ENCODE measurements at regions not wholly inside any gene's neighbourhood (a gene's known extent, or its start where the extent isn't known, plus 50 kb on each side); places are given as distances from the start of the nearest gene placed in this dataset.

- DNase-seq, result peak; percentile 85
- Histone ChIP-seq H3K27ac (ENCODE audit: low read depth, low read length) (no peak overlapping the region), H3K4me1 (ENCODE audit: control insufficient read depth, insufficient read depth, low read length) (no peaks in the 10 kb centered on the region), H3K36me3 (ENCODE audit: control insufficient read depth, insufficient read depth, low read length) (no peaks in the 10 kb centered on the region), H3K27me3 (ENCODE audit: control insufficient read depth, insufficient read depth, low read length, poor library complexity, severe bottlenecking) (no peaks in the 10 kb centered on the region), H3K4me3 (ENCODE audit: low read length) (no peak overlapping the region), H3K9ac (ENCODE audit: extremely low read depth, low read length, poor library complexity, severe bottlenecking) (no peak overlapping the region), H3K9me3 (ENCODE audit: control insufficient read depth, low read length) (no peaks in the 10 kb centered on the region)
- Mint-ChIP-seq H3K9me3 (no peaks in the 10 kb centered on the region), H3K4me3 (no peak overlapping the region), H3K27me3 (ENCODE audit: insufficient read depth) (no peaks in the 10 kb centered on the region), H3K27ac (peak overlapping the region; percentile 26), H3K4me1 (peaks cover 34% of the 10 kb centered on the region), H3K36me3 (ENCODE audit: low read depth) (no peaks in the 10 kb centered on the region)
- TF ChIP-seq, protein P1, sequence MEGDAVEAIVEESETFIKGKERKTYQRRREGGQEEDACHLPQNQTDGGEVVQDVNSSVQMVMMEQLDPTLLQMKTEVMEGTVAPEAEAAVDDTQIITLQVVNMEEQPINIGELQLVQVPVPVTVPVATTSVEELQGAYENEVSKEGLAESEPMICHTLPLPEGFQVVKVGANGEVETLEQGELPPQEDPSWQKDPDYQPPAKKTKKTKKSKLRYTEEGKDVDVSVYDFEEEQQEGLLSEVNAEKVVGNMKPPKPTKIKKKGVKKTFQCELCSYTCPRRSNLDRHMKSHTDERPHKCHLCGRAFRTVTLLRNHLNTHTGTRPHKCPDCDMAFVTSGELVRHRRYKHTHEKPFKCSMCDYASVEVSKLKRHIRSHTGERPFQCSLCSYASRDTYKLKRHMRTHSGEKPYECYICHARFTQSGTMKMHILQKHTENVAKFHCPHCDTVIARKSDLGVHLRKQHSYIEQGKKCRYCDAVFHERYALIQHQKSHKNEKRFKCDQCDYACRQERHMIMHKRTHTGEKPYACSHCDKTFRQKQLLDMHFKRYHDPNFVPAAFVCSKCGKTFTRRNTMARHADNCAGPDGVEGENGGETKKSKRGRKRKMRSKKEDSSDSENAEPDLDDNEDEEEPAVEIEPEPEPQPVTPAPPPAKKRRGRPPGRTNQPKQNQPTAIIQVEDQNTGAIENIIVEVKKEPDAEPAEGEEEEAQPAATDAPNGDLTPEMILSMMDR (conservative IDR thresholded peaks at IDR 0.05), result no peak
- WGBS, 2 experiments (ENCODE audit: insufficient coverage in 1 of 2, insufficient read length in 1 of 2), result 49 to 50% methylated on average over 7 of the region's 7 CpGs
These were observed 203.0 kb downstream of the PLPP3 start for GRCh38 chr1:56376188-56376984.

- Mint-ChIP-seq H3K4me3 (no peak overlapping the region), H3K9me3 (no peaks in the 10 kb centered on the region), H3K27me3 (ENCODE audit: insufficient read depth) (no peaks in the 10 kb centered on the region), H3K27ac (no peak overlapping the region), H3K36me3 (ENCODE audit: low read depth) (no peaks in the 10 kb centered on the region), H3K4me1 (peaks cover 41% of the 10 kb centered on the region)
- Histone ChIP-seq H3K4me1 (ENCODE audit: control insufficient read depth, insufficient read depth, low read length) (no peaks in the 10 kb centered on the region), H3K4me3 (ENCODE audit: low read length) (no peak overlapping the region), H3K27me3 (ENCODE audit: control insufficient read depth, insufficient read depth, low read length, poor library complexity, severe bottlenecking) (no peaks in the 10 kb centered on the region), H3K27ac (ENCODE audit: low read depth, low read length) (no peak overlapping the region), H3K9ac (ENCODE audit: extremely low read depth, low read length, poor library complexity, severe bottlenecking) (no peak overlapping the region), H3K36me3 (ENCODE audit: control insufficient read depth, insufficient read depth, low read length) (no peaks in the 10 kb centered on the region), H3K9me3 (ENCODE audit: control insufficient read depth, low read length) (no peaks in the 10 kb centered on the region)
- no peak for DNase-seq
- 32 to 54% methylated on average over 2 to 4 of the region's 5 CpGs for WGBS, 2 experiments (ENCODE audit: insufficient coverage in 1 of 2, insufficient read length in 1 of 2)
- TF ChIP-seq, protein P1 (conservative IDR thresholded peaks at IDR 0.05), result no peak
These were observed 204.0 kb downstream of the PLPP3 start for GRCh38 chr1:56375326-56375804.

GRCh38 chr1:56374026-56374974, 205.1 kb downstream of the PLPP3 start:
- peaks cover 44% of the 10 kb centered on the region for H3K4me1 Mint-ChIP-seq
- no peaks in the 10 kb centered on the region for H3K4me1 ChIP-seq (ENCODE audit: control insufficient read depth, insufficient read depth, low read length)
- no peaks in the 10 kb centered on the region for H3K9me3 Mint-ChIP-seq
- no peak for DNase-seq
- TF ChIP-seq, protein P1 (conservative IDR thresholded peaks at IDR 0.05), result no peak
- no peak overlapping the region for H3K9ac ChIP-seq (ENCODE audit: extremely low read depth, low read length, poor library complexity, severe bottlenecking)
- H3K9me3 ChIP-seq (ENCODE audit: control insufficient read depth, low read length), result no peaks in the 10 kb centered on the region
- no peak overlapping the region for H3K4me3 ChIP-seq (ENCODE audit: low read length)
- 94% methylated on average over 11 to 14 of the region's 14 CpGs for WGBS, 2 experiments (ENCODE audit: insufficient coverage in 1 of 2, insufficient read length in 1 of 2)
- no peak overlapping the region for H3K27ac ChIP-seq (ENCODE audit: low read depth, low read length)
- H3K36me3 ChIP-seq (ENCODE audit: control insufficient read depth, insufficient read depth, low read length), result no peaks in the 10 kb centered on the region
- no peak overlapping the region for H3K27ac Mint-ChIP-seq
- no peaks in the 10 kb centered on the region for H3K27me3 ChIP-seq (ENCODE audit: control insufficient read depth, insufficient read depth, low read length, poor library complexity, severe bottlenecking)
- H3K4me3 Mint-ChIP-seq, result no peak overlapping the region
- H3K27me3 Mint-ChIP-seq (ENCODE audit: insufficient read depth), result no peaks in the 10 kb centered on the region
- no peaks in the 10 kb centered on the region for H3K36me3 Mint-ChIP-seq (ENCODE audit: low read depth)

Measured in endodermal cell (in vitro differentiated cells).